MM.1S (cell line): ENCODE measurements at regions not wholly inside any gene's neighbourhood (a gene's known extent, or its start where the extent isn't known, plus 50 kb on each side); places are given as distances from the start of the nearest gene placed in this dataset.

ENCODE experiments used
- DNase-seq: peaks from one replicate; pipeline ENCODE4 v3.0.0-alpha.2; 2015
- H2AFZ ChIP-seq: fragments of 300-600 bp; sonication (generic); 2 replicates; pipeline ENCODE4 v1.6.0; 2016; ENCODE audit warnings: antibody characterized with exemption, low read length
- H3F3A ChIP-seq: fragments of 300-600 bp; sonication (generic); 2 replicates; pipeline ENCODE4 v1.6.1; 2016; ENCODE audit warnings: mild to moderate bottlenecking, antibody characterized with exemption, low read length, moderate library complexity, mixed read lengths; ENCODE audit not compliant: insufficient read depth
- H3K27ac ChIP-seq: fragments of 300-600 bp; sonication (generic); 2 replicates; pipeline ENCODE4 v1.5.1; 2016; ENCODE audit warnings: mild to moderate bottlenecking, low read length
- H3K27me3 ChIP-seq: fragments of 300-600 bp; sonication (generic); replicated peaks from 2 replicates; pipeline ENCODE4 v1.6.0; 2016; ENCODE audit warnings: low read length; ENCODE audit not compliant: insufficient read depth
- H3K36me3 ChIP-seq: fragments of 300-600 bp; sonication (generic); replicated peaks from 2 replicates; pipeline ENCODE4 v1.6.1; 2016; ENCODE audit warnings: mild to moderate bottlenecking, low read length, mixed read lengths; ENCODE audit not compliant: insufficient read depth
- H3K4me1 ChIP-seq: fragments of 300-600 bp; sonication (generic); 2 replicates; pipeline ENCODE4 v1.6.1; 2016; ENCODE audit warnings: low read length, mixed read lengths
- H3K4me2 ChIP-seq: fragments of 300-600 bp; sonication (generic); 2 replicates; pipeline ENCODE4 v1.6.0; 2016; ENCODE audit warnings: low read depth, low read length
- H3K4me3 ChIP-seq: fragments of 300-600 bp; sonication (generic); 2 replicates; pipeline ENCODE4 v1.5.1; 2016; ENCODE audit warnings: low read length, mixed read lengths
- H3K79me2 ChIP-seq: fragments of 300-600 bp; sonication (generic); 2 replicates; pipeline ENCODE4 v1.6.1; 2016; ENCODE audit warnings: mixed run types, low read length, mixed read lengths
- H3K9ac ChIP-seq: fragments of 300-600 bp; sonication (generic); 2 replicates; pipeline ENCODE4 v1.6.1; 2016; ENCODE audit warnings: low read length, mixed read lengths
- H3K9me2 ChIP-seq: fragments of 300-600 bp; sonication (generic); replicated peaks from 2 replicates; pipeline ENCODE4 v1.6.1; 2016; ENCODE audit warnings: mild to moderate bottlenecking, low read length, mixed read lengths; ENCODE audit not compliant: insufficient read depth
- H3K9me3 ChIP-seq: fragments of 300-600 bp; sonication (generic); replicated peaks from 2 replicates; pipeline ENCODE4 v1.6.1; 2016; ENCODE audit warnings: mild to moderate bottlenecking, low read length, mixed read lengths; ENCODE audit not compliant: insufficient read depth
- H4K20me1 ChIP-seq: fragments of 300-600 bp; sonication (generic); 2 replicates; pipeline ENCODE4 v1.6.1; 2016; ENCODE audit warnings: mild to moderate bottlenecking, low read length, moderate library complexity, mixed read lengths; ENCODE audit not compliant: insufficient read depth
- EZH2 ChIP-seq: fragments of 300-600 bp; sonication (generic); optimal IDR thresholded peaks from 2 replicates; pipeline ENCODE3; 2017; ENCODE audit warnings: low read depth, mild to moderate bottlenecking, antibody characterized with exemption, low read length, mixed read lengths
- EZH2phosphoT487 ChIP-seq: fragments of 300-600 bp; sonication (generic); IDR thresholded peaks from 2 replicates; pipeline ENCODE4 v1.6.1; 2018; ENCODE audit warnings: antibody characterized with exemption, low read length
- TF ChIP-seq, protein P1 (sequence below): fragments of 300-600 bp; sonication (generic); IDR thresholded peaks from 2 replicates; pipeline ENCODE4 v1.5.1; 2016; ENCODE audit warnings: antibody characterized with exemption, low read length, mixed read lengths

GRCh38 chr12:107574691-107575090 lies 110.9 kb upstream of the PWP1 start:
- Histone ChIP-seq H3K4me3 (no peak overlapping the region), H3K27me3 (no peaks in the 10 kb centered on the region), H3K4me2 (no peak overlapping the region), H3K9me2 (no peaks in the 10 kb centered on the region), H3K36me3 (no peaks in the 10 kb centered on the region), H3F3A (no peaks in the 10 kb centered on the region), H3K9ac (no peak overlapping the region), H2AFZ (no peak overlapping the region), H3K4me1 (no peaks in the 10 kb centered on the region), H3K27ac (no peak overlapping the region), H3K9me3 (no peaks in the 10 kb centered on the region), H4K20me1 (no peaks in the 10 kb centered on the region), H3K79me2 (no peaks in the 10 kb centered on the region)
- no peak for TF ChIP-seq EZH2
- TF ChIP-seq, protein P1, sequence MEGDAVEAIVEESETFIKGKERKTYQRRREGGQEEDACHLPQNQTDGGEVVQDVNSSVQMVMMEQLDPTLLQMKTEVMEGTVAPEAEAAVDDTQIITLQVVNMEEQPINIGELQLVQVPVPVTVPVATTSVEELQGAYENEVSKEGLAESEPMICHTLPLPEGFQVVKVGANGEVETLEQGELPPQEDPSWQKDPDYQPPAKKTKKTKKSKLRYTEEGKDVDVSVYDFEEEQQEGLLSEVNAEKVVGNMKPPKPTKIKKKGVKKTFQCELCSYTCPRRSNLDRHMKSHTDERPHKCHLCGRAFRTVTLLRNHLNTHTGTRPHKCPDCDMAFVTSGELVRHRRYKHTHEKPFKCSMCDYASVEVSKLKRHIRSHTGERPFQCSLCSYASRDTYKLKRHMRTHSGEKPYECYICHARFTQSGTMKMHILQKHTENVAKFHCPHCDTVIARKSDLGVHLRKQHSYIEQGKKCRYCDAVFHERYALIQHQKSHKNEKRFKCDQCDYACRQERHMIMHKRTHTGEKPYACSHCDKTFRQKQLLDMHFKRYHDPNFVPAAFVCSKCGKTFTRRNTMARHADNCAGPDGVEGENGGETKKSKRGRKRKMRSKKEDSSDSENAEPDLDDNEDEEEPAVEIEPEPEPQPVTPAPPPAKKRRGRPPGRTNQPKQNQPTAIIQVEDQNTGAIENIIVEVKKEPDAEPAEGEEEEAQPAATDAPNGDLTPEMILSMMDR = no peak
- TF ChIP-seq EZH2phosphoT487 = no peak
- DNase-seq = no peak

GRCh38 chr12:107580750-107581618 lies 104.6 kb upstream of the PWP1 start:
- no peaks in the 10 kb centered on the region for H3K79me2 ChIP-seq
- no peaks in the 10 kb centered on the region for H3F3A ChIP-seq
- no peaks in the 10 kb centered on the region for H3K9me3 ChIP-seq
- H3K9me2 ChIP-seq = no peaks in the 10 kb centered on the region
- no peak overlapping the region for H3K4me2 ChIP-seq
- H3K27ac ChIP-seq = no peak overlapping the region
- no peaks in the 10 kb centered on the region for H3K27me3 ChIP-seq
- no peaks in the 10 kb centered on the region for H3K36me3 ChIP-seq
- H2AFZ ChIP-seq = no peak overlapping the region
- no peak overlapping the region for H3K9ac ChIP-seq
- no peaks in the 10 kb centered on the region for H4K20me1 ChIP-seq
- no peak overlapping the region for H3K4me3 ChIP-seq
- H3K4me1 ChIP-seq = no peaks in the 10 kb centered on the region
- no peak for DNase-seq
- TF ChIP-seq, protein P1 = no peak
- TF ChIP-seq EZH2 (no peak), EZH2phosphoT487 (no peak)

DNA sequence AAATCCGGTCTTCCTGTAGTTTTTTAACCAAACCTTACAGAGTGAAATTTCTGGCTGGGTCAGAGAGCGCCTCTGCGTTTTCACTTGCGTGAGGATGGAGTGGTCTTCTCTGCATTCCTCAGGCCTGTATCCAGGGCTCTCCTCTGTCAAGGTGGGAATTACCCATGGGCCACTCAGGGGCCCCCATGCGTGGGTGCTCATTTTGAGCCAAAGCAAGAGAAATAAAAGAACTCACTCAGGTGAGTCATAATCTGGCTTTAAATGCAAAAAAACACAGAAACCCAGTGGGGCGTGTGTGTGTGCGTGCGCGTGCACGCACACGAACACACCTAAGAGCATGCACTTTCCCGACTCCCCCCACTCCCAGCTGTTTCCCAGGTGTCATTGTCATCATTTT lies 104.0 kb upstream of the PWP1 start:
- H3K36me3 ChIP-seq = no peaks in the 10 kb centered on the region
- no peak overlapping the region for H3K9ac ChIP-seq
- no peaks in the 10 kb centered on the region for H3K79me2 ChIP-seq
- H3K4me2 ChIP-seq = no peak overlapping the region
- H4K20me1 ChIP-seq = no peaks in the 10 kb centered on the region
- no peaks in the 10 kb centered on the region for H3K9me2 ChIP-seq
- no peak overlapping the region for H3K4me3 ChIP-seq
- no peak overlapping the region for H2AFZ ChIP-seq
- H3K9me3 ChIP-seq = no peaks in the 10 kb centered on the region
- no peaks in the 10 kb centered on the region for H3K4me1 ChIP-seq
- no peak overlapping the region for H3K27ac ChIP-seq
- no peaks in the 10 kb centered on the region for H3F3A ChIP-seq
- TF ChIP-seq, protein P1 = no peak
- TF ChIP-seq EZH2 (no peak), EZH2phosphoT487 (no peak)
- no peak for DNase-seq
- H3K27me3 ChIP-seq = no peaks in the 10 kb centered on the region
